NCI-H345 (cell line): ENCODE measurements at regions not wholly inside any gene's neighbourhood (a gene's known extent, or its start where the extent isn't known, plus 50 kb on each side); places are given as distances from the start of the nearest gene placed in this dataset.
"Not testable (repeated sequence)": the region's sequence is repeated elsewhere in the genome, so short reads cannot be mapped to it uniquely, and the experiment has no call there.

Experiments used
- DNase-seq: peaks from one replicate; lab custom pipeline; 2025; lab: John Stamatoyannopoulos, UW

- no peak for DNase-seq
These were observed 126.6 kb upstream of the IL12B start for GRCh38 chr5:159456722-159457465.

DNA sequence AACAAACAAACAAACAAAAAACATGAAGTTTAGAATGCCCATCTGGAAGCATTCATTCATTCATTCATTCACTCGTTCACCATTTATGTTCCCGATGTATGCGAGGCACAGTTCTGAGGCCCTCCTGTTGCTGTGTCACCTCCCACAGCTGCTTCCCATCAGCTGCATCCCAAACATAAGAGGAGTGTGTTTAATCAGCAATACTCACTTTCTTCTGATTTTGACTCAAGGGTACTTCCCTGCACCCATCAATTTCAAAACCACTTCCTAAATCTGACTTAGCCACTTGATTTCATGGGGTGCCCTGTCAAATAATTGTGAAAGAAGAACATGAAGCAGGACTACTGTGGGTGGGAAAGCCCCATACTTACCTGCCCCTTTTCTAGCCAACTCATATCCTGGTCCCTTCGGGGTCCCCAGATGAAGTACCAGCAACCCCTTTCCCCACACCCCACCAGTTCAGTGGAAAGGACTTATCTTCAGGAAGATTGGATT, 128.0 kb upstream of the IL12B start:
- no peak for DNase-seq

DNA sequence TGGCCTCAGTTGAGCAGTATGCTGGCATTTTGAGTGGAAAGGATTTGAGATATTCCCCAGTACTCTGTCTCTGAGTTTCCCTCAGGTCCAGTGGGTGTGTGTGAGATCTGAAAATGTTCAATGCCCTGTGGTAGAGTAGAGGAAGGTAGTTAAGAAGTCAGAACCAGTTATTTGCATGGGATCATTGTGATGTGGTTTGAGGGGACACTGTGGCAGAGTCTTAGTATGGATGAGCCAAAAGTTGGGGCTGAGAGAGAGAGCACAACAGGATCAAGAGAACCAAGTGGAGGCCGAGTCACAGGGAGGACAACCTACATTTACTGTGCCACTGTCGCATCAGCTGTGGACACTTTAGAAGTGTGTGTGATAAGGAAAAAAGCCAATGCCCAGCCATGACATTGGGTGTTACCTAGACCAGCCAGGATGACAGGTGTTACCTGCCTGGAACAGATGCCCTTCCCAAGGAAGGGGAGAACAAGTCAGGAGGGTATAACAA, 128.9 kb upstream of the IL12B start:
- DNase-seq: no peak

- DNase-seq: no peak
These were observed 129.8 kb upstream of the IL12B start for GRCh38 chr5:159459951-159460538.

DNA sequence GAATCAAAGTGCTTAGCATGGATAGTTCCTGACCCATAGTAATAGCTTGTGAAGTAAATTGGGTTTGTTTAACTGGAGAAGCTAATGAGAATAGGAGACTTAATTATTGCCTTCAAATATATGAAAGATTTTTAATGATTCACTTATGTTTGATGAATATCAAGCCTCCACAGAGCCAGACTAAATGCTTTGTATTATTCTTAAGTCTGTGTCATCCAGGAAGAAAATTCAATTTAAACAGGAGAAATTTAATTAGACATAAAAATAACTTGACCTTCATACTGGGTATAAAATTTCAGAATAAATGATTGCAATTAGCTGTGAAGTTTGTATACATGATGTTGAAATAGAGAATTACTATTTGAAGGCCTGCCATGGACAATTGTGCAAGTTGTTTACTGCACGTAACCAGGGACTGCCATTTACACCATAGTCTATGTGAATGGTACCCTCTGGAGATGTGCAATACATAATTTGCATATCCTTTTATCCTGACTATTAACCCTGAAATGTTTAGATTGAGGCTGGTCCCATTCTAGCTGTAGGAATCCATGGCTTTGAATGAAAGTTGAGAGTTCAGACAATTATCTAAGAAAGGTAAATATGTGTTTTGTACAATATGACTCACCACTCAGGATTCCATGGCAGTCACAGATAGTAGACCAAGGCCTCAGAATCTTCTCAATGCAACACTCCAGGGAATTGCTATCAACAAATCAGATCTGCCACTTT, 133.5 kb upstream of the IL12B start:
- DNase-seq: no peak

DNA sequence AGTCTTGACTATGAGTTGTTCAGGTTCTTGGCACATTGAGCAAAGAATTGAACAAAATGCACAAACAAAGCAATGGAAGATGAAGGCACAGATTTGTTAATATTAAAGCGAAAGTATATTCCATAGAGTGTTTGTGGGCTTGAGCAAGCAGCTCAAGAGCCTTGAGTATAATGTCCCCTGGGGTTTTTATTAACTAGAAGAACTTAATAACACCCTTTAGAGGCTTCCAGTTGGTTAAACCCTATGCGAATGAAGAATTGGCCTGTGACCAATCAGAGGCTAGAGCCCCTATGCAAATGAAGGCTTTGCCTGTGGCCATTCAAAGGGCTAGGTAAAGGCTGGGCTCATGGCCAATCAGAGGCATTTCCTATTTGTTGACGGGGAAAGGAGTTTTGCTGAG, 135.3 kb upstream of the IL12B start:
- no peak for DNase-seq

- DNase-seq: no peak
These were observed 137.4 kb upstream of the IL12B start for GRCh38 chr5:159467666-159468065.

GRCh38 chr5:159469496-159470372, 139.4 kb upstream of the IL12B start:
- DNase-seq: no peak

DNA sequence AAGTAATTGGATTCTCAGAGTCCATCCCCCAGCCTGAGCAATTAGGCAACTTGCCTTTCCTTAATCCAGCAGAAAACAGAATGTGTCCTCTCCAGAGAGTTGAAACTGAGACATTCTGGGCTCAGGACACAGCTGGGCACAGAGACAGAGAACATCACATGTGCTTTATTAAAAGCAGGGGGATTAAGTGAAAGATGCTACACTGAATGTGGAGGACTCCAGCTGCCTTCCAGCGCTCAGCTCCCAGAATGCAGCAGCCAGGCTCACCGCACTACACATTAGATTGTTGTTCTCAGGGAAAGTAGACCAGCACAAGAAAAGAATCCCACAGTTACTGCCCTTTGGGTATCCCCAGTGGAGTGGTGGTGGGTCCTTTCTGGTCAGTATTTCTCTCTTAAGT, 141.6 kb upstream of the IL12B start:
- DNase-seq: no peak

- no peak for DNase-seq
These were observed 144.7 kb upstream of the IL12B start for GRCh38 chr5:159475026-159475425.

DNA sequence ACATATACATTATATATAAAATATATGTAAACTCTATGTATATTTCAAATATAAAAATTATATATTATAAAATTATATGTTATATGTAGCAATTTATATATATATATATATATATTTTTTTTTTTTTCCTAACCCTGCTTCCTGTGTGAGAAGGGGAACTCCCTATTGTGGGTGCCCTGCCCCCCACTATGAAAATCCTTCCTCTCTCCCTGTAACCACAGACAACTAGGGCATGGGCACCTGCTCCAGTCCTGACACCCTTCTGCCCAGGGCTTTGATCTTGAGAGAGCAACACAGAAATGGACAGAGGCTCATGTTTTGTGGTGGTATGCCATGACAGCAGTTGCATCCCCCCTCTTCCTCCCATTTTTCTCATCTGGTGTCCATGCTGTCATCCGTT, 148.7 kb upstream of the IL12B start:
- no peak for DNase-seq

GRCh38 chr5:159480849-159481248, 150.6 kb upstream of the IL12B start:
- no peak for DNase-seq

DNA sequence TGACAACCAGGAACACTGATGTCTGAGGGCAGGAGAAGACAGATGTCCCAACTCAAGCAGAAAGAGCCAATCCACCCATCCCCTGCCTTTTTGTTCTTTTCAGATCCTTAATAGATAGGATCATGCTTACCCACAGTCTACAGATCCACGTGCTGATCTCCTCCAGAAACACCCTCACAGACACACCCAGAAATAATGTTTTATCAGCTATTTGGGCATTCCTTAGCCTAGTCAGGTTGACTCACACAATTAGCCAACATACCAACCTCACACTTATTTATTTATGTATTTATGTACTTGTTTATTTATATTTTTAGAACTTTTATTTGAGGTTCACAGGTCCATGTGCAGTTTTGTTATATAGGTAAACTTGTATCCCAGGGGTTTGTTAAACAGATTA, 151.5 kb upstream of the IL12B start:
- DNase-seq: no peak

- DNase-seq: no peak
These were observed 156.5 kb upstream of the IL12B start for GRCh38 chr5:159486836-159487235.

DNA sequence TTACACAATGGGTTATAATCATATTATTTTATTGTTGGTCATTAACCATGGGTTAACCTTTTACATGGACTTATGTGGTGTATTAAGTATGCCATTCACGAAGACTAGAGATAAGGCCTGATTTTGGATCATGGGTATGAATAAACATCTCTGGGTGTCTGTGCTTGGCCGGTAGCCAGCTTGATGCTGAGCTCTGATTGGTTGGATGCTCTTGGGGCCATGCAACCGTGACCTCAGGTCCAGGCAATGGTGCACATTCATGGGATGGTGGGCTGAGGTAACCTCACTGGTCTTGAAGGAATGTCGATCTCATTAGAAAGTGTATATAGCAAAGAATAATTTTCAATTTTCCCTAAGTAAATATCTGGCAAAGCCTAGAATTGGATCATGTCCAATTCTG, 158.2 kb upstream of the IL12B start:
- DNase-seq: no peak

DNA sequence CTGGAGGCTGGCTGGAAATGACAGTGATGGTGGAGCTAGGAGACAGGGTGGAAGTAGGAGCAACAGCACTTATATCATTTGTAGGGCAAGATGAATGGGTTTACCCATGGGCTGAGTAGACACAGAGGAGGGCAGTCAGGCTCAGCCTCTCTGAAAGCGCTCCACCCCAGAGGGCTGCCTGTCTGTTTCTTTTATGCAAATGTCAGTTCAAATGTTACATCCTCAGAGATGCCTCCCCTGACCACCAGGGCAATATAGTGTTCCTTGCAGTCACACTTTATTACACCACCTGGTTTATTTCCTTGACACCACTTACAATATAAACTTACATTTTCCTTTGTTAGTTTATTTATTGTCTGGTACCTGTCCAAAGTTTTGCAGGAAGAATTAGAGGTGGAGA, 159.5 kb upstream of the IL12B start:
- DNase-seq: no peak

- no peak for DNase-seq
These were observed 160.2 kb upstream of the IL12B start for GRCh38 chr5:159490507-159490906.

DNA sequence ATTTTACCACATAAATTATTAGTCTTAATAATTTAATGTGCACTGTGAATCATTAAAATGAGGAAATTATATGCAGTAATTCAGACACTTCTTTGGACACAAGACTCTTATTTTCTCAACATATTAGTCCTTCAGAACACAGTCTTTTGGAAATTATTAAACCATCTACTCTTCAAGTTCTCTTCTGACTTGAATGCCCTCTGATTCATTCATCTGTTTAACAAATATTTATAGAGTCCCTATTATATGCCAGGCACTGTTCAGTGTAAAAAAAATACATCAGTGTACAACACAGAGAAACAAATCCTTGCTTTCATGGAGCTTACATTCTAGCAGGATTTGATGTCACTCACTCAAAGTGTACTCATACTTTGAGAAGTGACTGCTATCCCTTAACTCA, 163.4 kb upstream of the IL12B start:
- no peak for DNase-seq

GRCh38 chr5:159496773-159497172, 166.5 kb upstream of the IL12B start:
- DNase-seq: no peak

DNA sequence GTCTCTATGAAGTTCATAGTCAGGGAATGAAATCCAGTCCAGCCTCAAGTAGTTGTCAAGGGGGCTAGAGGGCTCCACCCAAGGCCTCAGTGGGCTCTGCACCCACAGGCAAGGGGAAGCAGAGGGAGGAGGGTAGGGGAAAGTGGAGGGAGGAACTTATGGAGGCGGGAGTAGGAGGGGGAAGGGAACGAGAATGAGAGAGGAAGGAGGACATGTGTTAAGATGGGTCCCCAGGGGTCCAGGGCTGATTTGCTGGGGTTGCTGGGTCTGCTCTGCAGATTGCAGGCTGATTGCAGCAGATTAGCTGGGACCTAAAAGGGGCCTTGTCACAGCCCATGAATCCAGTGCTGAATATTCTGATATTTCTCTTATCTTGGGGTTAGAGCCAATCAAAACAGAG, 166.9 kb upstream of the IL12B start:
- DNase-seq: no peak

- no peak for DNase-seq
These were observed 168.3 kb upstream of the IL12B start for GRCh38 chr5:159498630-159499029.

- not testable (repeated sequence) for DNase-seq
These were observed 171.8 kb upstream of the IL12B start for GRCh38 chr5:159502116-159502515.
